HUES64 (cell line): ENCODE measurements at regions not wholly inside any gene's neighbourhood (a gene's known extent, or its start where the extent isn't known, plus 50 kb on each side); places are given as distances from the start of the nearest gene placed in this dataset.

Experiments
- H3K27ac ChIP-seq: 2 replicates; pipeline ENCODE4 v1.7.0; 2013; ENCODE audit warnings: low read depth, low read length, inconsistent platforms
- H3K27me3 ChIP-seq: 2 replicates; pipeline ENCODE4 v1.6.1; 2013; ENCODE audit warnings: mild to moderate bottlenecking, low read length; ENCODE audit not compliant: insufficient read depth
- H3K36me3 ChIP-seq: 2 replicates; pipeline ENCODE4 v1.6.1; 2013; ENCODE audit warnings: mild to moderate bottlenecking, low read length; ENCODE audit not compliant: insufficient read depth
- H3K4me1 ChIP-seq: 2 replicates; pipeline ENCODE4 v1.6.1; 2013; ENCODE audit warnings: mild to moderate bottlenecking, low read length, moderate library complexity; ENCODE audit not compliant: insufficient read depth
- H3K4me3 ChIP-seq: 2 replicates; pipeline ENCODE4 v1.5.1; 2013; ENCODE audit warnings: mild to moderate bottlenecking, low read length, moderate library complexity
- H3K9ac ChIP-seq: 2 replicates; pipeline ENCODE4 v1.6.1; 2013; ENCODE audit warnings: mild to moderate bottlenecking, low read depth, low read length
- H3K9me3 ChIP-seq: 2 replicates; pipeline ENCODE4 v1.6.1; 2013; ENCODE audit warnings: low read depth, low read length; ENCODE audit not compliant: insufficient read depth
- WGBS: fragments of 150-250, 120-280 bp; methylation state at CpG from one replicate; pipeline ENCODE4 v1.1.7; 2013; ENCODE audit warnings: missing lambda C conversion rate; 5-methylcytosine and 5-hydroxymethylcytosine counted together

GRCh38 chr7:94272821-94273583 lies 121.7 kb upstream of the COL1A2 start:
- 88% methylated on average over 1 of the region's 1 CpG for WGBS
- no peak overlapping the region for H3K9ac ChIP-seq
- H3K27me3 ChIP-seq, result no peaks in the 10 kb centered on the region
- H3K27ac ChIP-seq, result no peak overlapping the region
- no peaks in the 10 kb centered on the region for H3K4me1 ChIP-seq
- H3K9me3 ChIP-seq, result no peaks in the 10 kb centered on the region
- no peak overlapping the region for H3K4me3 ChIP-seq
- no peaks in the 10 kb centered on the region for H3K36me3 ChIP-seq

- no peak overlapping the region for H3K4me3 ChIP-seq
- 70% methylated on average over 3 of the region's 3 CpGs for WGBS
- H3K4me1 ChIP-seq, result no peaks in the 10 kb centered on the region
- H3K27me3 ChIP-seq, result no peaks in the 10 kb centered on the region
- H3K36me3 ChIP-seq, result no peaks in the 10 kb centered on the region
- H3K27ac ChIP-seq, result no peak overlapping the region
- H3K9me3 ChIP-seq, result no peaks in the 10 kb centered on the region
- no peak overlapping the region for H3K9ac ChIP-seq
These were observed 119.9 kb upstream of the COL1A2 start for GRCh38 chr7:94274828-94275227.

- Histone ChIP-seq H3K27me3 (no peaks in the 10 kb centered on the region), H3K9ac (no peak overlapping the region), H3K9me3 (no peaks in the 10 kb centered on the region), H3K4me3 (no peak overlapping the region), H3K36me3 (no peaks in the 10 kb centered on the region), H3K27ac (no peak overlapping the region), H3K4me1 (no peaks in the 10 kb centered on the region)
- 92% methylated on average over 4 of the region's 4 CpGs for WGBS
These were observed 118.7 kb upstream of the COL1A2 start for GRCh38 chr7:94276027-94276426.

- 8% methylated on average over 1 of the region's 1 CpG for WGBS
- no peaks in the 10 kb centered on the region for H3K4me1 ChIP-seq
- no peak overlapping the region for H3K27ac ChIP-seq
- H3K27me3 ChIP-seq, result no peaks in the 10 kb centered on the region
- no peak overlapping the region for H3K4me3 ChIP-seq
- no peaks in the 10 kb centered on the region for H3K9me3 ChIP-seq
- no peak overlapping the region for H3K9ac ChIP-seq
- no peaks in the 10 kb centered on the region for H3K36me3 ChIP-seq
These were observed 117.9 kb upstream of the COL1A2 start for GRCh38 chr7:94276795-94277194.

GRCh38 chr7:94277236-94277635 lies 117.5 kb upstream of the COL1A2 start:
- H3K9me3 ChIP-seq, result no peaks in the 10 kb centered on the region
- no peak overlapping the region for H3K9ac ChIP-seq
- no peak overlapping the region for H3K4me3 ChIP-seq
- H3K36me3 ChIP-seq, result no peaks in the 10 kb centered on the region
- no peak overlapping the region for H3K27ac ChIP-seq
- H3K27me3 ChIP-seq, result no peaks in the 10 kb centered on the region
- WGBS, result 93% methylated on average over 4 of the region's 4 CpGs
- no peaks in the 10 kb centered on the region for H3K4me1 ChIP-seq

- Histone ChIP-seq H3K36me3 (no peaks in the 10 kb centered on the region), H3K27me3 (no peaks in the 10 kb centered on the region), H3K9me3 (no peaks in the 10 kb centered on the region), H3K27ac (no peak overlapping the region), H3K9ac (no peak overlapping the region), H3K4me3 (no peak overlapping the region), H3K4me1 (no peaks in the 10 kb centered on the region)
- WGBS, result 78% methylated on average over 2 of the region's 2 CpGs
These were observed 113.8 kb upstream of the COL1A2 start for GRCh38 chr7:94280851-94281250.

GRCh38 chr7:94284104-94284503 lies 110.6 kb upstream of the COL1A2 start:
- no peaks in the 10 kb centered on the region for H3K27me3 ChIP-seq
- H3K4me3 ChIP-seq, result no peak overlapping the region
- no peak overlapping the region for H3K9ac ChIP-seq
- no peaks in the 10 kb centered on the region for H3K9me3 ChIP-seq
- H3K27ac ChIP-seq, result no peak overlapping the region
- no peaks in the 10 kb centered on the region for H3K36me3 ChIP-seq
- WGBS, result 80% methylated on average over 2 of the region's 2 CpGs
- H3K4me1 ChIP-seq, result peaks cover under 1% of the 10 kb centered on the region

- peaks cover 7% of the 10 kb centered on the region for H3K4me1 ChIP-seq
- no peaks in the 10 kb centered on the region for H3K9me3 ChIP-seq
- H3K9ac ChIP-seq, result no peak overlapping the region
- 84% methylated on average over 1 of the region's 1 CpG for WGBS
- no peaks in the 10 kb centered on the region for H3K27me3 ChIP-seq
- no peaks in the 10 kb centered on the region for H3K36me3 ChIP-seq
- no peak overlapping the region for H3K4me3 ChIP-seq
- H3K27ac ChIP-seq, result no peak overlapping the region
These were observed 108.6 kb upstream of the COL1A2 start for GRCh38 chr7:94286111-94286510.

GRCh38 chr7:94288096-94288495 lies 106.6 kb upstream of the COL1A2 start:
- no peaks in the 10 kb centered on the region for H3K9me3 ChIP-seq
- H3K4me1 ChIP-seq, result peaks cover 7% of the 10 kb centered on the region
- H3K27me3 ChIP-seq, result no peaks in the 10 kb centered on the region
- H3K27ac ChIP-seq, result no peak overlapping the region
- 100% methylated on average over 1 of the region's 1 CpG for WGBS
- H3K4me3 ChIP-seq, result no peak overlapping the region
- no peaks in the 10 kb centered on the region for H3K36me3 ChIP-seq
- H3K9ac ChIP-seq, result no peak overlapping the region

GRCh38 chr7:94289071-94289470 lies 105.6 kb upstream of the COL1A2 start:
- Histone ChIP-seq H3K9me3 (no peaks in the 10 kb centered on the region), H3K4me3 (no peak overlapping the region), H3K27ac (no peak overlapping the region), H3K4me1 (peaks cover 7% of the 10 kb centered on the region), H3K36me3 (no peaks in the 10 kb centered on the region), H3K27me3 (no peaks in the 10 kb centered on the region), H3K9ac (no peak overlapping the region)
- 60% methylated on average over 1 of the region's 1 CpG for WGBS

- no peaks in the 10 kb centered on the region for H3K9me3 ChIP-seq
- no peaks in the 10 kb centered on the region for H3K27me3 ChIP-seq
- no peak overlapping the region for H3K27ac ChIP-seq
- 92% methylated on average over 6 of the region's 6 CpGs for WGBS
- peaks cover 2% of the 10 kb centered on the region; the same call in 1 of the 2 replicates for H3K4me1 ChIP-seq
- no peak overlapping the region for H3K4me3 ChIP-seq
- H3K9ac ChIP-seq, result no peak overlapping the region
- no peaks in the 10 kb centered on the region for H3K36me3 ChIP-seq
These were observed 100.1 kb upstream of the COL1A2 start for GRCh38 chr7:94294471-94295131.
